Astrocyte (in vitro differentiated cells and primary cell): ENCODE measurements at regions not wholly inside any gene's neighbourhood (a gene's known extent, or its start where the extent isn't known, plus 50 kb on each side); places are given as distances from the start of the nearest gene placed in this dataset.

Experiments
- DNase-seq: peaks from one replicate; pipeline ENCODE4 v3.0.0-alpha.2; 2010; ENCODE audit warnings: low read depth
- FAIRE-seq: peaks from 2 replicates; lab custom pipeline; 2011; peaks lifted over from hg19 to GRCh38; lab: Jason Lieb, UNC
- H2AFZ ChIP-seq: 2 replicates; pipeline ENCODE4 v1.6.0; 2012; ENCODE audit warnings: low read depth, low read length, inconsistent platforms
- H3K27ac ChIP-seq: 2 replicates; pipeline ENCODE4 v1.5.1; 2011; ENCODE audit warnings: low read depth, low read length, inconsistent platforms
- H3K27me3 ChIP-seq: 2 replicates; pipeline ENCODE4 v1.6.0; 2011; ENCODE audit warnings: low read length, inconsistent platforms; ENCODE audit not compliant: insufficient read depth
- H3K36me3 ChIP-seq: 2 replicates; pipeline ENCODE4 v1.5.1; 2011; ENCODE audit warnings: low read length, inconsistent platforms; ENCODE audit not compliant: insufficient read depth
- H3K4me1 ChIP-seq: 2 replicates; pipeline ENCODE4 v1.5.1; 2011; ENCODE audit warnings: low read length, inconsistent platforms; ENCODE audit not compliant: insufficient read depth
- H3K4me2 ChIP-seq: 2 replicates; pipeline ENCODE4 v1.6.0; 2012; ENCODE audit warnings: low read length, inconsistent platforms
- H3K4me3 ChIP-seq: 2 replicates; pipeline ENCODE4 v1.5.1; 2011; ENCODE audit warnings: low read depth, mild to moderate bottlenecking, low read length, inconsistent platforms; ENCODE audit not compliant: insufficient read depth
- H3K79me2 ChIP-seq: 2 replicates; pipeline ENCODE4 v1.6.0; 2012; ENCODE audit warnings: mild to moderate bottlenecking, low read length, inconsistent platforms; ENCODE audit not compliant: insufficient read depth
- H3K9ac ChIP-seq: 2 replicates; pipeline ENCODE4 v1.6.0; 2012; ENCODE audit warnings: mild to moderate bottlenecking, low read length, inconsistent platforms
- H3K9me3 ChIP-seq: 2 replicates; pipeline ENCODE4 v1.5.1; 2012; ENCODE audit warnings: low read depth, mild to moderate bottlenecking, low read length, inconsistent platforms; ENCODE audit not compliant: insufficient read depth
- H4K20me1 ChIP-seq: 2 replicates; pipeline ENCODE4 v1.6.0; 2012; ENCODE audit warnings: low read length, inconsistent platforms; ENCODE audit not compliant: insufficient read depth
- H3K27ac Mint-ChIP-seq: one replicate; pipeline ENCODE4 v1.8.0; 2021; ENCODE audit warnings: mild to moderate bottlenecking, mixed read lengths; ENCODE audit not compliant: unreplicated experiment
- H3K27me3 Mint-ChIP-seq: one replicate; pipeline ENCODE4 v1.8.0; 2021; ENCODE audit warnings: low read depth, mixed read lengths; ENCODE audit not compliant: unreplicated experiment
- H3K36me3 Mint-ChIP-seq: one replicate; pipeline ENCODE4 v1.8.0; 2021; ENCODE audit warnings: low read depth, mixed read lengths; ENCODE audit not compliant: unreplicated experiment
- H3K4me1 Mint-ChIP-seq: one replicate; pipeline ENCODE4 v1.8.0; 2021; ENCODE audit warnings: low read depth, mixed read lengths; ENCODE audit not compliant: unreplicated experiment
- H3K4me3 Mint-ChIP-seq: one replicate; pipeline ENCODE4 v1.8.0; 2021; ENCODE audit warnings: mild to moderate bottlenecking, moderate library complexity, mixed read lengths; ENCODE audit not compliant: unreplicated experiment
- H3K9me3 Mint-ChIP-seq: one replicate; pipeline ENCODE4 v1.8.0; 2021; ENCODE audit warnings: mild to moderate bottlenecking, mixed read lengths; ENCODE audit not compliant: unreplicated experiment
- EZH2 ChIP-seq: IDR thresholded peaks from 2 replicates; pipeline ENCODE4 v1.6.1; 2012; ENCODE audit warnings: mild to moderate bottlenecking, low read length, inconsistent platforms; ENCODE audit not compliant: insufficient read depth
- TF ChIP-seq, protein P1 (sequence below): IDR thresholded peaks from 2 replicates; pipeline ENCODE4 v1.5.1; 2011; ENCODE audit warnings: low read depth, mild to moderate bottlenecking, inconsistent platforms, low read length, moderate library complexity; ENCODE audit not compliant: insufficient read depth

DNA sequence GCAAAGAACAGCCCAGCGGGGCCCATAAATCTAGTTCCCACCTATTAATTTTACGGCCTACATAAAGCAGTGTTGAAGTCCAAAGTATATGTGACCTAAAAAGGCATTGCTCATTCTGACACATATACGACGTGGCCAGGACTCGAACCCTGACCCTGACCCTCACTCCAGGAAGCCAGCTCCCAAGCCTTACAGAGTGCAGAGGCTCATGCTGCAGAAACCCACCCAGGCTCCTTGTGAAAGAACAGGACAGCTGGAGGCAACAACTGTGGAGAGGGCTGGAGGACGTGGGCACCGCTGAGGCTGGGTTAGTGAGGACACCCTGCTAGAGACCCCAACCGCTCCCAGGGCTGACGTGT lies 221.6 kb downstream of the CYP26B1 start:
- Histone ChIP-seq H2AFZ (no peak overlapping the region), H3K79me2 (no peaks in the 10 kb centered on the region), H3K4me1 (no peaks in the 10 kb centered on the region), H3K27ac (no peak overlapping the region), H4K20me1 (no peaks in the 10 kb centered on the region), H3K9ac (no peak overlapping the region), H3K4me2 (no peak overlapping the region), H3K36me3 (no peaks in the 10 kb centered on the region), H3K4me3 (no peak overlapping the region), H3K9me3 (no peaks in the 10 kb centered on the region), H3K27me3 (no peaks in the 10 kb centered on the region)
- TF ChIP-seq, protein P1, sequence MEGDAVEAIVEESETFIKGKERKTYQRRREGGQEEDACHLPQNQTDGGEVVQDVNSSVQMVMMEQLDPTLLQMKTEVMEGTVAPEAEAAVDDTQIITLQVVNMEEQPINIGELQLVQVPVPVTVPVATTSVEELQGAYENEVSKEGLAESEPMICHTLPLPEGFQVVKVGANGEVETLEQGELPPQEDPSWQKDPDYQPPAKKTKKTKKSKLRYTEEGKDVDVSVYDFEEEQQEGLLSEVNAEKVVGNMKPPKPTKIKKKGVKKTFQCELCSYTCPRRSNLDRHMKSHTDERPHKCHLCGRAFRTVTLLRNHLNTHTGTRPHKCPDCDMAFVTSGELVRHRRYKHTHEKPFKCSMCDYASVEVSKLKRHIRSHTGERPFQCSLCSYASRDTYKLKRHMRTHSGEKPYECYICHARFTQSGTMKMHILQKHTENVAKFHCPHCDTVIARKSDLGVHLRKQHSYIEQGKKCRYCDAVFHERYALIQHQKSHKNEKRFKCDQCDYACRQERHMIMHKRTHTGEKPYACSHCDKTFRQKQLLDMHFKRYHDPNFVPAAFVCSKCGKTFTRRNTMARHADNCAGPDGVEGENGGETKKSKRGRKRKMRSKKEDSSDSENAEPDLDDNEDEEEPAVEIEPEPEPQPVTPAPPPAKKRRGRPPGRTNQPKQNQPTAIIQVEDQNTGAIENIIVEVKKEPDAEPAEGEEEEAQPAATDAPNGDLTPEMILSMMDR = no peak
- TF ChIP-seq EZH2 = no peak
- Mint-ChIP-seq H3K27ac (no peak overlapping the region), H3K4me3 (no peak overlapping the region), H3K4me1 (no peaks in the 10 kb centered on the region), H3K27me3 (peaks cover 43% of the 10 kb centered on the region), H3K9me3 (peaks cover 17% of the 10 kb centered on the region), H3K36me3 (no peaks in the 10 kb centered on the region)
- FAIRE-seq (no peak), DNase-seq (no peak)

DNA sequence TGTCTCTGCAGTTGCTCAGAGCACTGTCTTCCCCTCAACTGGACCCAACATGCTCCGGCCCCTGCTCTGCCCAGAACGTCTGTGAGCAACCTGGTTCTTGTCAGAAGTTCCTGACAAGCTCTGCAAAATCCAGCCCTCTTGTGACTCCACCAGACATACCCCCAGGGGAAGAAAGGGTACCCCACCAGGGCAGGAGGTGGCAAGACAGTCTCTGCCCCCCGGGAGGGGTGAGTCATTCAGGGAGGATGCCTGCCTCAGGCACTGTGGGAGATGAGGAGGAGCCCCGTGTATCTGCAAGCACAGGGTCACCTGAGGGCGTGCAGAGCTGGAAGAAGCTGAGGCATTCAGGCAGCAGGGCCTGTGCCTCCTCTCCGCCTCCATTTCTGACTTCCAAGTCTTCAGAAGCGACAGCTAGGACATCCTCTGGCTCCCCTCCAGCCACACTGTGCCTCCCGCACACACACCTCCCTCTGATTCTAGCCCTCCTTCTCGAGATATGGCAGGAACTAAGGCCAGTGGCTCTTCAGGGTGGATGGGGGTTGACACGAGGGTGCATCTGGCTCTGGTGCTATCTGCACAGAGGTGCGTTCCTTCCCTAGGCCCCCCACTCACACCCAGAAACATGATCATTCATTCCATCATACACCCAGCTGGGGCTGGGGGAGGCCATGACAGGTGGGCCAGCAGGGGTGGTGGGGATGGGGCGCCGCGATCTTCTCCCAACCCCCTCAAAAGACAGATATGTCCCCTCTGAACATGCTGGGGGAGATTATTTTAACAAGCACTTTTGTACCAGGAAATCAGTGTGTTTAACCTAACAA lies 222.2 kb downstream of the CYP26B1 start:
- Histone ChIP-seq H3K9ac (no peak overlapping the region), H3K36me3 (no peaks in the 10 kb centered on the region), H4K20me1 (no peaks in the 10 kb centered on the region), H3K79me2 (no peaks in the 10 kb centered on the region), H3K27ac (no peak overlapping the region), H3K4me1 (no peaks in the 10 kb centered on the region), H3K4me2 (no peak overlapping the region), H2AFZ (no peak overlapping the region), H3K4me3 (no peak overlapping the region), H3K27me3 (no peaks in the 10 kb centered on the region), H3K9me3 (no peaks in the 10 kb centered on the region)
- peaks cover 20% of the 10 kb centered on the region for H3K9me3 Mint-ChIP-seq
- no peaks in the 10 kb centered on the region for H3K4me1 Mint-ChIP-seq
- H3K27me3 Mint-ChIP-seq = peaks cover 38% of the 10 kb centered on the region
- no peak overlapping the region for H3K4me3 Mint-ChIP-seq
- H3K36me3 Mint-ChIP-seq = no peaks in the 10 kb centered on the region
- H3K27ac Mint-ChIP-seq = no peak overlapping the region
- no peak for DNase-seq
- no peak for FAIRE-seq
- no peak for TF ChIP-seq EZH2
- TF ChIP-seq, protein P1 = no peak

DNA sequence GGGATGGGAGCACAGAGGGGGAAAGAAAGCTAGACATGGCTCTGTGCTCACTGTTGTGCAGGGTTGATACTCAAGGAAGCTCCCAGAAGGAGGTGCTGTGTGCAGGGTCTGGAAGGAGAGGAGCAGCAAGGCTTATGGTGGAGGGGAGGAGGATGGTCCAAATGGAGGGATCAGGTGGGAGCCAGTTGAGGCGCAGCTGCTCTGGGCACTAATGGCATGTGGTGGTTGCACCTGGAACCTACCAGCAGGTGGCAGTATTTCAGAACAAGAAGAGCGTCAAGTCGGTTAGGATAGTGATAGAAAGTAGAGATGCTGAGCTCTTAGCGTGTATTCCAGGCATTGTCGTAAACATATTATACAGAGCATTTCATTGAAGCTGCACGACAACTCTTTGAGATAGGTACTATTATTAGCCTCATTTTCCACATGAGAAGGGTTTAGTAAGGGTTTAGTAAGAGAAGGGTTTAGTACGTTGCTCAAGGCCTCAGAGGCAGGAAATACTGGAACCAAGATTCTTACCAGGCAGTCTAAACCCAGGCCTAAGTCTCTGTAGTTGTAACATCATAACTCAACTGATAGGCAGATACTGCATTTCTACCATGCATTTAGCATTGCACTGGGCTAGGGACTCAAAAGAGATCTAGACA lies 223.7 kb downstream of the CYP26B1 start:
- no peak overlapping the region for H3K27ac ChIP-seq
- H3K27me3 ChIP-seq = no peaks in the 10 kb centered on the region
- no peaks in the 10 kb centered on the region for H4K20me1 ChIP-seq
- no peaks in the 10 kb centered on the region for H3K4me1 ChIP-seq
- DNase-seq (peak; percentile 49), FAIRE-seq (no peak)
- H3K4me1 Mint-ChIP-seq = no peaks in the 10 kb centered on the region
- no peak overlapping the region for H3K9ac ChIP-seq
- H3K9me3 ChIP-seq = peaks cover 3% of the 10 kb centered on the region
- no peak overlapping the region for H3K4me3 Mint-ChIP-seq
- no peak overlapping the region for H3K4me2 ChIP-seq
- no peak for TF ChIP-seq EZH2
- TF ChIP-seq, protein P1 = peak; percentile 83
- H3K9me3 Mint-ChIP-seq = peaks cover 23% of the 10 kb centered on the region
- H3K36me3 ChIP-seq = no peaks in the 10 kb centered on the region
- no peak overlapping the region for H2AFZ ChIP-seq
- no peak overlapping the region for H3K27ac Mint-ChIP-seq
- no peaks in the 10 kb centered on the region for H3K79me2 ChIP-seq
- H3K36me3 Mint-ChIP-seq = no peaks in the 10 kb centered on the region
- peaks cover 36% of the 10 kb centered on the region for H3K27me3 Mint-ChIP-seq
- H3K4me3 ChIP-seq = no peak overlapping the region
